ENCODE measurements at regions not wholly inside any gene's neighbourhood (a gene's known extent, or its start where the extent isn't known, plus 50 kb on each side); places are given as distances from the start of the nearest gene placed in this dataset.

GRCh38 chr2:187002242-187002641 is 153.3 kb upstream of the ZSWIM2 start:
- POLR2A ChIA-PET: no interaction called here
- no peak overlapping the region for H3K4me3 ChIP-seq (ENCODE audit: control insufficient read depth in 1 of 2, extremely low read depth in 1 of 2, low read length in 1 of 2)
- no peak overlapping the region for H3K4me3 Mint-ChIP-seq
- 86% methylated on average over 16 of the region's 18 CpGs for WGBS (ENCODE audit: insufficient coverage)
- H3K9me3 ChIP-seq: no peaks in the 10 kb centered on the region
- no peaks in the 10 kb centered on the region for H3K36me3 Mint-ChIP-seq
- H3K4me1 ChIP-seq (ENCODE audit: control insufficient read depth in 1 of 2, extremely low read depth in 1 of 2, insufficient read depth in 2 of 2, low read length in 2 of 2): no peaks in the 10 kb centered on the region
- no peak overlapping the region for H3K27ac ChIP-seq (ENCODE audit: low read length)
- peaks cover 0 to 2% (median 0%) of the 10 kb centered on the region in 3 donors for H3K9me3 Mint-ChIP-seq
- no peaks in the 10 kb centered on the region for H3K4me1 Mint-ChIP-seq
- peaks cover 0 to 1% of the 10 kb centered on the region in 2 donors for H3K27me3 Mint-ChIP-seq
- no peaks in the 10 kb centered on the region for H3K36me3 ChIP-seq (ENCODE audit: control insufficient read depth in 2 of 2, extremely low read depth in 1 of 2, insufficient read depth in 1 of 2, low read length in 1 of 2)
- DNase-seq (no peak), ATAC-seq (replicated peaks in 1 of 4) (no peak)
- H3K27me3 ChIP-seq (replicated peaks in 1 of 2; ENCODE audit: control insufficient read depth in 2 of 2, extremely low read depth in 1 of 2, insufficient read depth in 2 of 2, low read length in 1 of 2): peaks cover 0 to 4% of the 10 kb centered on the region in 2 experiments
- CTCF ChIA-PET: no interaction called here
- H3K27ac Mint-ChIP-seq: no peak overlapping the region

- CTCF ChIA-PET: no interaction called here
- Histone ChIP-seq H3K9me3 (no peaks in the 10 kb centered on the region), H3K4me3 (ENCODE audit: control insufficient read depth in 1 of 2, extremely low read depth in 1 of 2, low read length in 1 of 2) (no peak overlapping the region), H3K27me3 (replicated peaks in 1 of 2; ENCODE audit: control insufficient read depth in 2 of 2, extremely low read depth in 1 of 2, insufficient read depth in 2 of 2, low read length in 1 of 2) (peaks cover 0 to 4% of the 10 kb centered on the region in 2 experiments), H3K36me3 (ENCODE audit: control insufficient read depth in 2 of 2, extremely low read depth in 1 of 2, insufficient read depth in 1 of 2, low read length in 1 of 2) (no peaks in the 10 kb centered on the region), H3K27ac (ENCODE audit: low read length) (no peak overlapping the region), H3K4me1 (ENCODE audit: control insufficient read depth in 1 of 2, extremely low read depth in 1 of 2, insufficient read depth in 2 of 2, low read length in 2 of 2) (no peaks in the 10 kb centered on the region)
- WGBS (ENCODE audit: insufficient coverage): 91% methylated on average over 6 of the region's 7 CpGs
- H3K9me3 Mint-ChIP-seq: peaks cover 0 to 2% (median 0%) of the 10 kb centered on the region in 3 donors
- no peaks in the 10 kb centered on the region for H3K36me3 Mint-ChIP-seq
- no peak overlapping the region for H3K27ac Mint-ChIP-seq
- POLR2A ChIA-PET: no interaction called here
- H3K4me1 Mint-ChIP-seq: no peaks in the 10 kb centered on the region
- no peak for DNase-seq
- H3K27me3 Mint-ChIP-seq: peaks cover 0 to 1% of the 10 kb centered on the region in 2 donors
- H3K4me3 Mint-ChIP-seq: no peak overlapping the region
- ATAC-seq (replicated peaks in 1 of 4): no peak
Measured at GRCh38 chr2:187001248-187001647, 152.3 kb upstream of the ZSWIM2 start.

- Histone ChIP-seq H3K27me3 (replicated peaks in 1 of 2; ENCODE audit: control insufficient read depth in 2 of 2, extremely low read depth in 1 of 2, insufficient read depth in 2 of 2, low read length in 1 of 2) (no peaks in the 10 kb centered on the region), H3K4me3 (ENCODE audit: control insufficient read depth in 1 of 2, extremely low read depth in 1 of 2, low read length in 1 of 2) (no peak overlapping the region), H3K27ac (ENCODE audit: low read length) (no peak overlapping the region), H3K4me1 (ENCODE audit: control insufficient read depth in 1 of 2, extremely low read depth in 1 of 2, insufficient read depth in 2 of 2, low read length in 2 of 2) (no peaks in the 10 kb centered on the region), H3K9me3 (no peaks in the 10 kb centered on the region), H3K36me3 (ENCODE audit: control insufficient read depth in 2 of 2, extremely low read depth in 1 of 2, insufficient read depth in 1 of 2, low read length in 1 of 2) (no peaks in the 10 kb centered on the region)
- ATAC-seq (replicated peaks in 1 of 4) (no peak), DNase-seq (no peak)
- Mint-ChIP-seq H3K27ac (no peak overlapping the region), H3K27me3 (no peaks in the 10 kb centered on the region), H3K4me1 (no peaks in the 10 kb centered on the region), H3K4me3 (no peak overlapping the region), H3K9me3 (peaks cover 0 to 4% (median 0%) of the 10 kb centered on the region in 3 donors), H3K36me3 (no peaks in the 10 kb centered on the region)
- no CpG with 5 or more reads among the region's 2 CpGs for WGBS (ENCODE audit: insufficient coverage)
- ChIA-PET CTCF (interaction anchor here in 1 of 2 donors (0.7 kb wide), 1 partner anchor 103 kb away, joined by 3 read pairs; no protein-coding TSS in a partner anchor), POLR2A (interaction anchor here in 1 of 2 donors (0.6 kb wide), 1 partner anchor 1843 kb away, joined by 3 read pairs; no protein-coding TSS in a partner anchor)
Measured at GRCh38 chr2:186995092-186995491, 146.1 kb upstream of the ZSWIM2 start.

GRCh38 chr2:186992597-186992996 is 143.6 kb upstream of the ZSWIM2 start:
- Histone ChIP-seq H3K9me3 (no peaks in the 10 kb centered on the region), H3K36me3 (ENCODE audit: control insufficient read depth in 2 of 2, extremely low read depth in 1 of 2, insufficient read depth in 1 of 2, low read length in 1 of 2) (no peaks in the 10 kb centered on the region), H3K4me1 (ENCODE audit: control insufficient read depth in 1 of 2, extremely low read depth in 1 of 2, insufficient read depth in 2 of 2, low read length in 2 of 2) (no peaks in the 10 kb centered on the region), H3K27me3 (replicated peaks in 1 of 2; ENCODE audit: control insufficient read depth in 2 of 2, extremely low read depth in 1 of 2, insufficient read depth in 2 of 2, low read length in 1 of 2) (no peaks in the 10 kb centered on the region), H3K27ac (ENCODE audit: low read length) (no peak overlapping the region), H3K4me3 (ENCODE audit: control insufficient read depth in 1 of 2, extremely low read depth in 1 of 2, low read length in 1 of 2) (no peak overlapping the region)
- ATAC-seq (replicated peaks in 1 of 4) (no peak), DNase-seq (no peak)
- no CpG with 5 or more reads among the region's 2 CpGs for WGBS (ENCODE audit: insufficient coverage)
- peaks cover 0 to 4% of the 10 kb centered on the region in 2 donors for H3K27me3 Mint-ChIP-seq
- CTCF ChIA-PET: no interaction called here
- no peaks in the 10 kb centered on the region for H3K4me1 Mint-ChIP-seq
- peaks cover 0 to 9% (median 5%) of the 10 kb centered on the region in 3 donors for H3K9me3 Mint-ChIP-seq
- H3K36me3 Mint-ChIP-seq: no peaks in the 10 kb centered on the region
- POLR2A ChIA-PET: no interaction called here
- no peak overlapping the region for H3K4me3 Mint-ChIP-seq
- H3K27ac Mint-ChIP-seq: no peak overlapping the region

- ATAC-seq (replicated peaks in 1 of 4) (no peak), DNase-seq (no peak)
- H3K36me3 Mint-ChIP-seq: no peaks in the 10 kb centered on the region
- Histone ChIP-seq H3K9me3 (no peaks in the 10 kb centered on the region), H3K4me1 (ENCODE audit: control insufficient read depth in 1 of 2, extremely low read depth in 1 of 2, insufficient read depth in 2 of 2, low read length in 2 of 2) (no peaks in the 10 kb centered on the region), H3K27ac (ENCODE audit: low read length) (no peak overlapping the region), H3K36me3 (ENCODE audit: control insufficient read depth in 2 of 2, extremely low read depth in 1 of 2, insufficient read depth in 1 of 2, low read length in 1 of 2) (no peaks in the 10 kb centered on the region), H3K4me3 (ENCODE audit: control insufficient read depth in 1 of 2, extremely low read depth in 1 of 2, low read length in 1 of 2) (no peak overlapping the region), H3K27me3 (replicated peaks in 1 of 2; ENCODE audit: control insufficient read depth in 2 of 2, extremely low read depth in 1 of 2, insufficient read depth in 2 of 2, low read length in 1 of 2) (no peaks in the 10 kb centered on the region)
- peaks cover 0 to 4% of the 10 kb centered on the region in 2 donors for H3K27me3 Mint-ChIP-seq
- H3K4me1 Mint-ChIP-seq: no peaks in the 10 kb centered on the region
- H3K27ac Mint-ChIP-seq: no peak overlapping the region
- H3K4me3 Mint-ChIP-seq: no peak overlapping the region
- POLR2A ChIA-PET: no interaction called here
- CTCF ChIA-PET: no interaction called here
- no CpG with 5 or more reads among the region's 4 CpGs for WGBS (ENCODE audit: insufficient coverage)
- H3K9me3 Mint-ChIP-seq: peaks cover 0 to 9% (median 5%) of the 10 kb centered on the region in 3 donors
Measured at GRCh38 chr2:186991766-186992417, 142.9 kb upstream of the ZSWIM2 start.

GRCh38 chr2:186984966-186985365 is 136.0 kb upstream of the ZSWIM2 start:
- CTCF ChIA-PET: no interaction called here
- no peak overlapping the region for H3K4me3 Mint-ChIP-seq
- 62% methylated on average over 2 of the region's 2 CpGs for WGBS (ENCODE audit: insufficient coverage)

More at GRCh38 chr2:186984966-186985365, 136.0 kb upstream of the ZSWIM2 start:
- Histone ChIP-seq H3K27ac (ENCODE audit: low read length) (no peak overlapping the region), H3K4me1 (ENCODE audit: control insufficient read depth in 1 of 2, extremely low read depth in 1 of 2, insufficient read depth in 2 of 2, low read length in 2 of 2) (no peaks in the 10 kb centered on the region), H3K4me3 (ENCODE audit: control insufficient read depth in 1 of 2, extremely low read depth in 1 of 2, low read length in 1 of 2) (no peak overlapping the region), H3K27me3 (replicated peaks in 1 of 2; ENCODE audit: control insufficient read depth in 2 of 2, extremely low read depth in 1 of 2, insufficient read depth in 2 of 2, low read length in 1 of 2) (no peaks in the 10 kb centered on the region), H3K36me3 (ENCODE audit: control insufficient read depth in 2 of 2, extremely low read depth in 1 of 2, insufficient read depth in 1 of 2, low read length in 1 of 2) (no peaks in the 10 kb centered on the region), H3K9me3 (no peaks in the 10 kb centered on the region)
- H3K27me3 Mint-ChIP-seq: peaks cover 0 to 4% of the 10 kb centered on the region in 2 donors
- ATAC-seq (replicated peaks in 1 of 4) (no peak), DNase-seq (no peak)
- H3K9me3 Mint-ChIP-seq: peaks cover 0 to 12% (median 8%) of the 10 kb centered on the region in 3 donors
- no peaks in the 10 kb centered on the region for H3K36me3 Mint-ChIP-seq
- no peaks in the 10 kb centered on the region for H3K4me1 Mint-ChIP-seq
- POLR2A ChIA-PET: no interaction called here
- no peak overlapping the region for H3K27ac Mint-ChIP-seq
